C1 segment of cervical spinal cord (tissue), 14 donors: ENCODE measurements at regions not wholly inside any gene's neighbourhood (a gene's known extent, or its start where the extent isn't known, plus 50 kb on each side); places are given as distances from the start of the nearest gene placed in this dataset.
"Not testable (repeated sequence)": the region's sequence is repeated elsewhere in the genome, so short reads cannot be mapped to it uniquely, and the experiment has no call there.

Experiments used
- DNase-seq, 14 donors: peaks; one replicate each; lab custom pipeline; 2025; lab: John Stamatoyannopoulos, UW

- peak in 1 of 14 donors; percentile 11 for DNase-seq
These were observed 121.6 kb downstream of the ARL4C start for GRCh38 chr2:234375176-234375880.

GRCh38 chr2:234374736-234375135 is 122.1 kb downstream of the ARL4C start:
- no peak for DNase-seq

DNA sequence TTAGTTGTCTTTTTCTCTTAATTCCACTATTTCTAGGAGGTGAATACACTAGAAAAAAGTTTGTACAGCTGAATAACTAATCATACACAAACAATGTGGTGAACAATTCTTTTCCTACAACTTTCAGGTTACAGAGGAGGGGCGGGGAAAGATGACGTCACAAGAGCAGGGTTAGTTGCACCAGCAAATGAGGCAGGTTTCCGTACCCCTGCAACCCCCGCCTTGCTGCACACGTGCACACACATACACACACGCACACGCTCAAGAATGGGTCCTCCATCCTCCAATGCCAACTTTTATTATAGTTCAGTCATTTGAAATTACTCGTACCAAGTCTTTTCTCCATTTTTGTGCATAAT is 122.8 kb downstream of the ARL4C start:
- DNase-seq: no peak

GRCh38 chr2:234373481-234374149 is 123.3 kb downstream of the ARL4C start:
- no peak for DNase-seq

- DNase-seq: no peak
These were observed 123.8 kb downstream of the ARL4C start for GRCh38 chr2:234373060-234373459.

- no peak for DNase-seq
These were observed 124.4 kb downstream of the ARL4C start for GRCh38 chr2:234372506-234372905.

GRCh38 chr2:234368861-234369261 is 128.0 kb downstream of the ARL4C start:
- DNase-seq: peak in 1 of 14 donors; percentile 18

- no peak for DNase-seq
These were observed 130.0 kb downstream of the ARL4C start for GRCh38 chr2:234366891-234367290.

- no peak for DNase-seq
These were observed 132.2 kb downstream of the ARL4C start for GRCh38 chr2:234364661-234365060.

- DNase-seq: no peak
These were observed 133.1 kb downstream of the ARL4C start for GRCh38 chr2:234363647-234364294.

- no peak for DNase-seq
These were observed 133.8 kb downstream of the ARL4C start for GRCh38 chr2:234363011-234363487.

DNA sequence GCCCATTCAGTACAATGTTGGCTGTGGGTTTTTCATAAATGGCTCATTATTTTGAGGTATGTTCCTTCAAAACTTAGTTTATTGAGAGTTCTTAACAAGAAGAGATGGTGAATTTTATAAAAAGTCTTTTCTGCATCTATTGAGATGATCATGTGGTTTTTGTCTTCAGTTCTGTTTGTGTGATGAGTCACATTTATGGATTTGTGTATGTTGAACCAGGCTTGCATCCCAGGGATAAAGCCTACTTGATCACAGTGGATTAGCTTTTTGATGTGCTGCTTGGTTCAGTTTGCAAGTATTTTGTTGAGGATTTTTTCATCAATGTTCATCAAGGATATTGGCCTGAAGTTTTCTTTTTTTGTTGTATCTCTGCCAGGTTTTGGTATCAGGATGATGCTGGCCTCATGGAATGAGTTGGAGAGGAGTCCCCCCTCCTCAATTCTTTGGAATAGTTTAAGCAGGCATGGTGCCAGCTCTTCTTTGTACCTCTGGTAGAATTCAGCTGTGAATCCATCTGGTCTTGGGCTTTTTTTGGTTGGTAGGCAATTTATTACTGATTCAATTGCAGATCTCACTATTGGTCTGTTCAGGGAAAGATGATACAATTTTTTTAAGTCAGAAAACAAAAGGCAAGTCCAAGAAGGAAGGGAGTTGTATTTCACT is 136.4 kb downstream of the ARL4C start:
- not testable (repeated sequence) for DNase-seq

GRCh38 chr2:234357666-234358065 is 139.2 kb downstream of the ARL4C start:
- no peak for DNase-seq

DNA sequence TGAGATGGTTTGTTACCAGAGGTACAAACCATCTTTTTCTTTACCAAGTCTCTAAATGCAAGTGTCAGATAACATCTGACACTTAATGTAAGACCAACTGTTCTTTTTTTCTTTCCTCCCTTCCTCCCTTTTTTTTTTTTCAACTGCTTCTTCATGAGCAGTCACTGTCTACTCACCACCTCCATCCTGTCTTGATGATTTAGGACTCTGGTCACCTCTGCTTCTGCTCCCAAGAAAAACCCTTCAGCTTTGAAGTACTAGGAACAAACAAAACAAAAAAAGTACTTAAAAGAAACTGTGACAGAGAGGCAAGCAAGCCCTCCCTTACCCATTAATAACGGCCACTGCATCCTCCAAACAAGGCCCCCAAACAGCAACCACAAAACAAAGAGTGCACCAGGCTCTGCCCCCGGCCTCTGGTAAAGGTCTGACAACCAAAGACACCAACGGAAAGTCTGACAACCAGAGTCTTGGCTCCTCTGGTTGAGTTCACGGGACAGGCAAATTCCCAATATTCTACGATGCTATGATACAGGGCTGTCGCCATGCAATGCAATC is 141.0 kb downstream of the ARL4C start:
- no peak for DNase-seq

DNA sequence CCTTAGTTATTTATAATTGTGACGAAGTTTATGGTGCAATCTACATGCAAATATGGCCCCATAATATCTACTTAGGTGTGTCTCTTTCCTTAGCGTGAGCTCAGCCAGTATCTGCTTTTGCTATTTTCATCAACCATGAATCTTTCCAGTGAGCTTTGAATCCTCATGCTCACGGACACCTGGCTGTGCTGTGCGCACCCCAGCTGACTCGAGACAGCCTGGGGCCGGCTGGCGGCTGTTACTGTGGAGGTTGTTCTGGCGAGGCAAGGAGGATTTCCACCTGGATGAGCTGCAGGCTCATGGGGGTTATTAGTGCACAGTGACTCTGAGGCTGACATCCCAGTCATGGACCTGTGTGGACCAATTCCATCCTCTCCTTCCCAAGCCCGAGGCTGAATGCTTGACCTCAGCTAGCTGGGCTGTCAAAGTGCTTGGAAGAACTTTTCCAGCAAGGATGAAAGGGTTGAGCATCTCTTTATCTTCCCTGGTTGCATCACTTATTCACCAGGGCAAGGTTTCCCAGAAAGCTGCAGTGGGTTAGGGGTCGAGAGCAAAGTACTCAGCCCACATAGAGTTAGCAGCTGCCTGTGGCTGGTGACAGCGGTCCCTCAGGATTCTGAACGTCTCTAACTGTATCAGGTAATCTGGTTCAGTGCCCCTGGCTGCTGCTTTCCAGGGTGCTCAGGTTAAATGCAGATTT is 141.7 kb downstream of the ARL4C start:
- no peak for DNase-seq

DNA sequence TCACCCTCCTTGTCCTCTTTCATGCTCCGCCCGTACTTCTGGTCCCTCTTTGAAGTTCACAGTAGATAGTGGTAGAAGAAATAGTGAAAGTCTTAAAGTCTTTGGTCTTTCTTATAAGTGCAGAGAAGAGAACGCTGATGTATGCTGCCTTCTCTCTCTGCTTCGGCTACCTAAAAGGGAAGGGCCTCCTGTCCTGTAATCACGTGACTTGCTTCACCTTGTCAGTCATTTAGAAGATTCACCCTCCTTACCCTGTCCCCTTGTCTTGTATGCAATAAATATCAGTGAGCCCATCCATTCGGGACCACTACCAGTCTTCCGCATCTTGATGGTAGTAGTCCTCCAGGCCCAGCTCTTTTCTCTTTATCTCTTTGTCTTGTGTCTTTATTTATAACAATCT is 144.6 kb downstream of the ARL4C start:
- no peak for DNase-seq

GRCh38 chr2:234351866-234352265 is 145.0 kb downstream of the ARL4C start:
- not testable (repeated sequence) for DNase-seq

GRCh38 chr2:234348081-234348480 is 148.8 kb downstream of the ARL4C start:
- DNase-seq: no peak

- no peak for DNase-seq
These were observed 151.0 kb downstream of the ARL4C start for GRCh38 chr2:234345921-234346320.

DNA sequence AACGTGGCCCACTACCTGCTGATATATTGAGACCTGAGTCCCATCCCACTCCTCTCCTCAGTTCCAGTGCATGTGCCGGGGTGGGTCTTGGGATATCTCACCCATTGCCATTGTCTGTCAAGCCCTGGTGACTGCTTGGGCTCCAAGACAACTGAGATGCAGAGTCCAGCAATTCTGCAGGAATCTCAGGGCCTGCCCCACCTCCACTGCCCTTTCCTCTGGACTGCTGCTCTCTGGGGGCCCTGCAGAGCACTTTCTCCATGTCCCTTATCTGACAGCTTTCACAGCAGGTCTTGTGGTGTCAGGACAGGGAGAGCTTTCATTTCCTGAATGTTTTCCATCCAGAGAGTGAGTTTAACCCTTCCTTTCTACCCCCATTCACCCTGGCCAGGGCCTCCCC is 152.9 kb downstream of the ARL4C start:
- DNase-seq: no peak

- DNase-seq: no peak
These were observed 153.5 kb downstream of the ARL4C start for GRCh38 chr2:234343372-234343771.
